ENCODE measurements at regions not wholly inside any gene's neighbourhood (a gene's known extent, or its start where the extent isn't known, plus 50 kb on each side); places are given as distances from the start of the nearest gene placed in this dataset.

DNA sequence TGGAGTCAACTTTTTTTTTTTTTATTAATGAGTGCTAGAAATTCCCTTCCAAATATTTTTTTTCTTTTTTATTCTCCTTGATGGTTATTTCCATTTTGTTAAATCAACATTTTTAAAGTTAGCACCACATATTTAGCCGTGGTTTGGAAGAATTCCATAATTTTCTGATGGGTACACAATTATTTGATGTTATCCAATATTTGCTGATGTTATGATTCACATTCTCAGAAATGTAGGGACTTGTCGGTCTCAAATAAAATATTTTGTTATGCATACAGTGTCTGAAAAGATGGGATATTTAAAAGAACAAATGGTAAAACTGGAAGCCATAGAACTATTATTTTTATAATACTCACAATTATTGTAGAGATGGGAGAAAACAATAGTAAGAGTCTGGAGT, 911.5 kb upstream of the GBE1 start:
- Histone ChIP-seq H3K79me2 (ENCODE audit: control insufficient read depth, insufficient read depth, low read length) (no peaks in the 10 kb centered on the region), H3K27me3 (ENCODE audit: control insufficient read depth, extremely low read depth, insufficient read depth, low read length) (no peaks in the 10 kb centered on the region), H3K9me3 (ENCODE audit: control insufficient read depth, low read depth, low read length) (no peaks in the 10 kb centered on the region), H3K4me2 (ENCODE audit: control insufficient read depth, extremely low read depth, insufficient read depth, low read depth, low read length) (no peak overlapping the region), H3K9me1 (ENCODE audit: control insufficient read depth, extremely low read depth, insufficient read depth, low read length) (no peaks in the 10 kb centered on the region), H3K9ac (ENCODE audit: control insufficient read depth, extremely low read depth, insufficient read depth, low read length) (no peak overlapping the region), H3K4me1 (ENCODE audit: control insufficient read depth, extremely low read depth, insufficient read depth, low read length) (no peaks in the 10 kb centered on the region), H3K27ac (ENCODE audit: control insufficient read depth, insufficient read depth, low read length) (no peak overlapping the region), H2AFZ (ENCODE audit: control insufficient read depth, low read length) (no peak overlapping the region), H3K36me3 (ENCODE audit: control insufficient read depth in 2 of 2, extremely low read depth in 1 of 2, insufficient read depth in 2 of 2, low read length in 2 of 2) (no peaks in the 10 kb centered on the region), H4K20me1 (ENCODE audit: control insufficient read depth, extremely low read depth, insufficient read depth, low read length) (no peaks in the 10 kb centered on the region), H3K4me3 (ENCODE audit: control insufficient read depth in 2 of 3, extremely low read depth in 1 of 3, insufficient read depth in 2 of 3, low read depth in 1 of 3, low read length in 3 of 3) (no peak overlapping the region)
- no peak for DNase-seq (ENCODE audit: low read depth, low spot score)
- dilution Hi-C loops (cut with MboI; ENCODE audit: extremely low pct_ligation_motif_present, low sequenced_read_pairs), result no loop called here
- FAIRE-seq, result no peak
- TF ChIP-seq, protein P1, sequence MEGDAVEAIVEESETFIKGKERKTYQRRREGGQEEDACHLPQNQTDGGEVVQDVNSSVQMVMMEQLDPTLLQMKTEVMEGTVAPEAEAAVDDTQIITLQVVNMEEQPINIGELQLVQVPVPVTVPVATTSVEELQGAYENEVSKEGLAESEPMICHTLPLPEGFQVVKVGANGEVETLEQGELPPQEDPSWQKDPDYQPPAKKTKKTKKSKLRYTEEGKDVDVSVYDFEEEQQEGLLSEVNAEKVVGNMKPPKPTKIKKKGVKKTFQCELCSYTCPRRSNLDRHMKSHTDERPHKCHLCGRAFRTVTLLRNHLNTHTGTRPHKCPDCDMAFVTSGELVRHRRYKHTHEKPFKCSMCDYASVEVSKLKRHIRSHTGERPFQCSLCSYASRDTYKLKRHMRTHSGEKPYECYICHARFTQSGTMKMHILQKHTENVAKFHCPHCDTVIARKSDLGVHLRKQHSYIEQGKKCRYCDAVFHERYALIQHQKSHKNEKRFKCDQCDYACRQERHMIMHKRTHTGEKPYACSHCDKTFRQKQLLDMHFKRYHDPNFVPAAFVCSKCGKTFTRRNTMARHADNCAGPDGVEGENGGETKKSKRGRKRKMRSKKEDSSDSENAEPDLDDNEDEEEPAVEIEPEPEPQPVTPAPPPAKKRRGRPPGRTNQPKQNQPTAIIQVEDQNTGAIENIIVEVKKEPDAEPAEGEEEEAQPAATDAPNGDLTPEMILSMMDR (optimal IDR thresholded peaks at IDR 0.05 in 1 of 3, IDR thresholded peaks at IDR 0.05 in 1 of 3, conservative IDR thresholded peaks at IDR 0.05 in 1 of 3; ENCODE audit: extremely low read depth in 1 of 3, insufficient read depth in 2 of 3, low read length in 3 of 3), result no peak
- TF ChIP-seq EZH2 (IDR thresholded peaks at IDR 0.05; ENCODE audit: low read length), result no peak

- no peak overlapping the region for H3K4me3 ChIP-seq (ENCODE audit: control insufficient read depth in 2 of 3, extremely low read depth in 1 of 3, insufficient read depth in 2 of 3, low read depth in 1 of 3, low read length in 3 of 3)
- H3K27ac ChIP-seq (ENCODE audit: control insufficient read depth, insufficient read depth, low read length), result no peak overlapping the region
- no peaks in the 10 kb centered on the region for H3K9me1 ChIP-seq (ENCODE audit: control insufficient read depth, extremely low read depth, insufficient read depth, low read length)
- H4K20me1 ChIP-seq (ENCODE audit: control insufficient read depth, extremely low read depth, insufficient read depth, low read length), result no peaks in the 10 kb centered on the region
- no peaks in the 10 kb centered on the region for H3K79me2 ChIP-seq (ENCODE audit: control insufficient read depth, insufficient read depth, low read length)
- dilution Hi-C loops (cut with MboI; ENCODE audit: extremely low pct_ligation_motif_present, low sequenced_read_pairs), result no loop called here
- H3K9me3 ChIP-seq (ENCODE audit: control insufficient read depth, low read depth, low read length), result no peaks in the 10 kb centered on the region
- FAIRE-seq (no peak), DNase-seq (ENCODE audit: low read depth, low spot score) (no peak)
- no peaks in the 10 kb centered on the region for H3K4me1 ChIP-seq (ENCODE audit: control insufficient read depth, extremely low read depth, insufficient read depth, low read length)
- TF ChIP-seq EZH2 (IDR thresholded peaks at IDR 0.05; ENCODE audit: low read length), result no peak
- TF ChIP-seq, protein P1 (optimal IDR thresholded peaks at IDR 0.05 in 1 of 3, IDR thresholded peaks at IDR 0.05 in 1 of 3, conservative IDR thresholded peaks at IDR 0.05 in 1 of 3; ENCODE audit: extremely low read depth in 1 of 3, insufficient read depth in 2 of 3, low read length in 3 of 3), result no peak
- no peaks in the 10 kb centered on the region for H3K36me3 ChIP-seq (ENCODE audit: control insufficient read depth in 2 of 2, extremely low read depth in 1 of 2, insufficient read depth in 2 of 2, low read length in 2 of 2)
- H3K27me3 ChIP-seq (ENCODE audit: control insufficient read depth, extremely low read depth, insufficient read depth, low read length), result no peaks in the 10 kb centered on the region
- H2AFZ ChIP-seq (ENCODE audit: control insufficient read depth, low read length), result no peak overlapping the region
- H3K4me2 ChIP-seq (ENCODE audit: control insufficient read depth, extremely low read depth, insufficient read depth, low read depth, low read length), result no peak overlapping the region
- H3K9ac ChIP-seq (ENCODE audit: control insufficient read depth, extremely low read depth, insufficient read depth, low read length), result no peak overlapping the region
Measured at GRCh38 chr3:82671466-82671865, 910.0 kb upstream of the GBE1 start.

All from keratinocyte (primary cell).